Sigmoid colon (tissue), 4 donors: ENCODE measurements at regions not wholly inside any gene's neighbourhood (a gene's known extent, or its start where the extent isn't known, plus 50 kb on each side); places are given as distances from the start of the nearest gene placed in this dataset.

Experiments used
- CTCF ChIP-seq, 4 experiments: fragments of 450-650 bp in 3 of 4; fragments of 200-600 bp in 1 of 4; IDR thresholded peaks; one replicate each; pipeline ENCODE4 v1.5.1; 2016 to 2019; ENCODE audit warnings: antibody characterized with exemption in 4 of 4, mild to moderate bottlenecking in 3 of 4, moderate library complexity in 2 of 4
- EP300 ChIP-seq, 4 donors: sonication (generic); formaldehyde crosslinking; IDR thresholded peaks; one replicate each; pipeline ENCODE4 v1.6.1; 2017; ENCODE audit warnings: antibody characterized with exemption in 4 of 4
- POLR2A ChIP-seq, 2 donors: fragments of 450-650 bp; IDR thresholded peaks; one replicate each; pipeline ENCODE4 v1.6.1; 2016; ENCODE audit warnings: antibody characterized with exemption in 2 of 2, mild to moderate bottlenecking in 2 of 2, moderate library complexity in 2 of 2
- POLR2AphosphoS5 ChIP-seq, 4 donors: sonication (generic); formaldehyde crosslinking; IDR thresholded peaks; one replicate each; pipeline ENCODE4 v1.6.1; 2017; ENCODE audit warnings: antibody characterized with exemption in 4 of 4

DNA sequence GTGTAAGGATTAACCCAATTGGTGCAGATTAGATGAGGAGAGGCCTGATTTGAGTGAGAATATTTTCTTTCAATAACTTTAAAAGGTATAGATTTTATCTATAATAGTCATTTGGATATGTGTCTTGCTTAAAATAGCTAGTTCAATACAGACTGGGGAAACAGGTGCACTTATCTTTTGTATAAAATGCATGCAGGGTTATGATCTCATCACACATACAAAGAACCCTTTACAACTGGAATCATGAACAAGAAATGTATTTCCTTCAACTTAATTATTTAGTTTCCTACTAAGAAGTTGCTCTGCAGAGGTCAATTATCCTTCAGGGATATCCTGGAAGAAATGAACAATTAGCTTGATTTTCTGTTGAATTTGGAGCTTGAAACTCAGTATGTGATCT, 259.6 kb downstream of the PTBP2 start:
- TF ChIP-seq CTCF (IDR thresholded peaks at IDR 0.05) (no peak), POLR2A (IDR thresholded peaks at IDR 0.05) (no peak), EP300 (IDR thresholded peaks at IDR 0.05) (no peak), POLR2AphosphoS5 (IDR thresholded peaks at IDR 0.05) (no peak)
